Effector CD4-positive, alpha-beta T cell (primary cell): ENCODE measurements at regions not wholly inside any gene's neighbourhood (a gene's known extent, or its start where the extent isn't known, plus 50 kb on each side); places are given as distances from the start of the nearest gene placed in this dataset.
"Not testable (repeated sequence)": the region's sequence is repeated elsewhere in the genome, so short reads cannot be mapped to it uniquely, and the experiment has no call there.

ENCODE experiments used
- DNase-seq: peaks from one replicate; pipeline ENCODE4 v3.0.0-alpha.2; 2020

DNA sequence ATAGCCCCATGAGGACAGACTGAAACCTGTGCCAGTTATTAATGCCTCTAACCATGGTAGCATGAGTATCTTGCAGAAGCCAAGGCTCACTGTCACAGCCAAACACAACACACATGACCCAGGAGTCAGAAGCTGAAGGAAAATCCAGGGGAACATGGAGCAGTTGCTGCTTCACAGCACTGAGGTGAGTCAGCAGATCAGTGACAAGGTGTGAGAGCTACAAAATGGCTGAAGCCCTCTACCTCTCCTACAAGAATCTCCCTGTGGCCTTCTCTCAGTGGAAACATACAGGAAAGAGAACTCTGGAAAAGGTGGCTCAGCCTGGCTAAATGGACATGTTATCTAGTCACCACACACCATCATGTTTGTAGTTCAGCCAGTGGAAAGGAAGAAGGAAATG lies 93.5 kb downstream of the NAB1 start:
- no peak for DNase-seq

DNA sequence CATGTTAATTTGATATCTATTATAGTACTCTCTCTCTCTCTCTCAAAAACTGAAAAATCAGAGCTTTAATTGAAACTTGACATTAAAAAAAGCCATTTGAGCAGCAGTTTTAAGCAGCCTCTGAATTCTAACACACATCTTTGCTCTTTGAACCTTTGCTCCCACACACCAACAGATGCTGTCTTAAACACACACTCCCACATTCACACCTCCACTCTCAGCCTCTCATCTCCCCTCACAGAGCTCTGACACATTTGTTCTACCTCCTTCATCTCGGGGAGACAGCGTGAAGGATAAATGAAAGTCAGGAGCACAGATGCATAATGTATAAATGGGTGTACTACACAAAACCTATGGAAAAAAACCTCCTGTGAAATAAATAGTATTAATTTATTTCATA lies 95.2 kb downstream of the NAB1 start:
- no peak for DNase-seq

DNA sequence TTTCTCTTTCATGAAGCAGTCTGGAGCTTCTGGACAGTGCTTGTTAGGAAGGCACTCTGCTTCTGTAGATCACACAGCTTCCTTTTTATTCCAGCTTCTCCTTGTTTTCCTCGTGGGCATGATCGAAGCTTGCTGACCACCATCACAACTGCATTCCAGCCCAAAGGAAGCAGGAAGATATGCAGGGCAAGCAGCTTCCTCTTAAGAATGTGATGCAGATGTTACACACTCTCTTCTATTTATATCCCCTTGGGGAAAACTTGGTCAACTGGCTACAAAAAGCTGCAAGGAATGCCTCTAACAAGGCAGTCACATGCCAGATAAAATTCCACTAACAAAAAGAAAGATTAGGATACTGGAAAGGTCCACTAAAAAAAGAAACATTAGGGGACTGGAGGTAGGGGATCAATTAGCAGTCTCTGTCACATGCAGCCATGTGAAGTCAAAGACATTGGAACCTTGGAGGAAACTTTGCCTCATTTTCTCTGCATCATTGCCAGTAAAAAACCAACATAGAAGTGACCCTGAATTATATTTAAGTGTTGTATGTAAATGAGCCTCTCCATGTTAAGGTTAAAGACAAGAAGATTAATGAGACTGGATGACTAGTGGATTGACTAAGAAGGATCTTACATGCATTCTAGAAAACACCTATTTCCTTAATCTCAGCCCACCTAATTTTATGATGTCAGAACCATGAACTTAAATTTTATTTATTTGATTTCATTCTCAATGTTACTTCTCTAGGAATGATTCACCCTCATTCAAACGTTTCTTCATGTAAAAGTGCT lies 98.3 kb downstream of the NAB1 start:
- no peak for DNase-seq

DNA sequence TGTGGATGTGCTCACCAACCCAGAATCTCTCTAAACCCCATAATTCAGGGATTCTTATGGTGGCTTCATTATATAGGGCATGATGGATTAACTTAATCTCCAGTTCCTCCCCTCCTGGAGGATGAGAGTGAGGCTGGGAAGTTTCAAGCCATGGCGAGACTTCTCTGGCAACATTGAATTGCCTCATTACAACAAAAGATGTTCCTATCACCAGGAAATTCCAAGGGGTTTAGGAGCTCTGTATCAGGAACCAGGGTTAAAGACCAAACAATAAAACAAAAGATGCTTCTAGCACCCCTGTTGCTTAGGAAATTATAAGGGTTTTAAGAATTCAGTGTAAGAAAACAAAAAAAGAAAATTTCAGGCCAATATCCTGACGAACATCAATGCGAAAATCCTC lies 100.1 kb downstream of the NAB1 start:
- no peak for DNase-seq

- no peak for DNase-seq
Measured at GRCh38 chr2:190755772-190756415, 107.0 kb downstream of the NAB1 start.

- no peak for DNase-seq
Measured at GRCh38 chr2:190759749-190760213, 110.9 kb downstream of the NAB1 start.

DNA sequence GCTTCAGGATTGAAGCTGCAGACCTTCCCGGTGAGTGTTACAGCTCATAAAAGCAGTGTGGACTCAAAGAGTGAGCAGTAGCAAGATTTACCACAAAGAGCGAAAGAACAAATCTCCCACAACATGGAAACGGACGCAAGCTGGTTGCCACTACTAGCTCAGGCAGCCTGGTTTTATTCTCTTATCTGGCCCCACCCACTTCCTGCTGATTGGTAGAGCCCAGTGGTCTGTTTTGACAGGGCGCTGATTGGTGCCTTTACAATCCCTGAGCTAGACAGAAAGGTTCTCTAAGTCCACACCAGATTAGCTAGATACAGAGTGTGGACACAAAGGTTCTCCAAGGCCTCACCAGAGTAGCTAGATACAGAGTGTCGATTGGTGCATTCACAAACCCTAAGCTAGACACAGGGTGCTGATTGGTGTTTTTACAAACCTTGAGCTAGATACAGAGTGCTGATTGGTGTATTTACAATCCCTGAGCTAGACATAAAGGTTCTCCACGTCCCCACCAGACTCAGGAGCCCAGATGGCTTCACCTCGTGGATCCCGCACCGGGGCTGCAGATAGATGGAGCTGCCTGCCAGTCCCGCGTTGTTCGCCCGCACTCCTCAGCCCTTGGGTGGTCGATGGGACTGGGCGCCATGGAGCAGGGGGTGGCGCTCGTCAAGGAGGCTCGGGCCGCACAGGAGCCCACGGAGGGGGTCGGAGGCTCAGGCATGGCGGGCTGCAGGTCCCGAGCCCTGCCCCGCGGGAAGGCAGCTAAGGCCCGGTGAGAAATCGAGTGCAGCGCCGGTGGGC lies 111.7 kb downstream of the NAB1 start:
- not testable (repeated sequence) for DNase-seq

GRCh38 chr2:190761216-190761615 lies 112.3 kb downstream of the NAB1 start:
- DNase-seq: not testable (repeated sequence)

DNA sequence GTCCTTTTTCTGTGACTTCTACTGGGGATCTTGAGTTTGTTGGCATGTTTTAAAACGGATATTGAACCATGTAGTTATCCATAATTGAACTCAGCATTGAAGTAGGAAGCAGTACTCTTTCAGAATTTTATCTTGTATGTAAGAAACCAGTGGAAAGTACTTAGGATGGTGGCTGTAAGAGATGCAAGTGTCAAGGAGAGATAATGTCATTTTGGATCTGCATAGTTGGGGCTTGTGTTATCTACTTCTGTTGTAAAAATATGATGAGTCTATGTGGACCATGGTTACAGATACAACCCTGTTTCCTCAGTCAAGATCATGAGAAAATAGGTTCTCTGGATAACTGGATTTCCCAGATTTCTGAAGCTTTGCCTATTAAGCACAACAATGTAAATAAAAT lies 113.7 kb downstream of the NAB1 start:
- no peak for DNase-seq

GRCh38 chr2:190763100-190763499 lies 114.2 kb downstream of the NAB1 start:
- no peak for DNase-seq

GRCh38 chr2:190763901-190764514 lies 115.1 kb downstream of the NAB1 start:
- DNase-seq: no peak

GRCh38 chr2:190765386-190766173 lies 115.0 kb upstream of the GLS start:
- DNase-seq: no peak

DNA sequence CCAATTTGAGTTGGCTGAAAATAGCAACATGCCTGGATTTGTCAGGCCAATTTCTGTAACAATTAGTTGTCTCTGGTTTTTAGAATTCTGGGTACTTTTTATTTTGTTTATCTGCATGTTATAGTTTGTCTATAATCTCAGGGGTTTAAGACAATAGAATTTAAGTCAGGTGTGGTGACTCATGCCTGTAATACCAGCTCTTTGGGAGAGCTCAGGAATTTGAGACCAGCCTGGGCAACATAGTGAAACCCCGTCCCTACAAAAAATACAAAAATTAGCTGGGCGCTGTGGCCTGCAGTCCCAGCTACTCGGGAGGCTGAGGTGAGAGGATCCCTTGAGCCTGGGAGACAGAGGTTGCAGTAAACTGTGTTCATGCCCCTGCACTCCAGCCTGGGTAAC lies 114.4 kb upstream of the GLS start:
- no peak for DNase-seq

DNA sequence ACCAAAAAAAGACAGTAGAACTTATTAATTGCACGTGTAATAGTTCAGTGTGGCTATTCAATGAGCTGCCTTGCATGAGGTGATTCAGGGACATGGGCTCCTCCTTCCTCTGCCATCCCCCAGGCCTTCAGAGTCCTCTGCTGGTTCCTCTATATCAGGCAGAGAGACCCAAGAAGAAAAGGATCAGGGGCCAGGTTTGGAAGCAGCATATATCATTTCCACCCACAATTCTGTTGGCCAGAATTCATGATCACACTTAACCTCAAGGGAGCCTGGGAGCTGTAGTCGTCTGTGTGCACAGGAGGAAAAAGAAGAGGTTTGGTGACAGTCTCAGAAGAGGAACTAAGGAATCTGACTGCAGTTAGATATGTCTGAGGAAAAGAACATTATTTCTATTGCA lies 114.0 kb upstream of the GLS start:
- no peak for DNase-seq

DNA sequence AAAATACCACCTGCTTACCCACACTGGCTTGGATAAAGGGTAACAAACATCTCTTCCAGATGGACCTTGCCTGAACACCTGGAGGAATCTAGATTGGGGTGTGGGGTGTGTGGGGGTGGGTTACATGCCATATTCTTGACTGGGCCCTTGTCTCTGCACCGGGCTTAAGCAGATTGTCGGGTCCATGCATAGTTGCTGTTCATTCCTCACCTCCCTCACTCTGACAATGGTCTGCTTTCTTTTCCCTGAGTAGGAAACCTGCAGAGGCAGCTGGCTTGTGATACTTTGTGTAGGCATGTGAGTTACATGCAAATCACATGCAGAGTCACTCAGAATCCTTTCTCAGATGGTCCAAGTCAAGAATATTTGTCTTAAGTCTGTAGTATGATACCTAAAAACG lies 112.8 kb upstream of the GLS start:
- DNase-seq: no peak

- no peak for DNase-seq
Measured at GRCh38 chr2:190769258-190769657, 111.4 kb upstream of the GLS start.

DNA sequence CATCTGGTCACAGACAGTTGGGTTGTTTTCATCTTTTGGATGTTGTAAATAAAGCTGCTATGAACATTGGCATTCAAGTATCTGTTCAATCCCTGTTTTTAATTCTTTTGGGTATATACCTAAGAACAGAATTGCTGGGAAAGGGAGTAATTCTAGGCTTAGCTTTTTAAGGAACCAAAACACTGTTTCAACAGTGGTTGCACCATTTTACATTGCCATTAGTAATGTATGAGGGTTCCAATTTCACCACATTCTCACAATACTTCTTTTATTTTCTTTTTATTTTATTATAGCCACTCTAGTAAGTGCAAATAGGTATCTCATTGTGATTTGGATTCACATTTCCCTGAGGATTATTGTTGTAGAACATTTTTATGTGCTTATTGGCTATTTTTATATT lies 108.9 kb upstream of the GLS start:
- no peak for DNase-seq

GRCh38 chr2:190780594-190780993 lies 100.0 kb upstream of the GLS start:
- DNase-seq: no peak

DNA sequence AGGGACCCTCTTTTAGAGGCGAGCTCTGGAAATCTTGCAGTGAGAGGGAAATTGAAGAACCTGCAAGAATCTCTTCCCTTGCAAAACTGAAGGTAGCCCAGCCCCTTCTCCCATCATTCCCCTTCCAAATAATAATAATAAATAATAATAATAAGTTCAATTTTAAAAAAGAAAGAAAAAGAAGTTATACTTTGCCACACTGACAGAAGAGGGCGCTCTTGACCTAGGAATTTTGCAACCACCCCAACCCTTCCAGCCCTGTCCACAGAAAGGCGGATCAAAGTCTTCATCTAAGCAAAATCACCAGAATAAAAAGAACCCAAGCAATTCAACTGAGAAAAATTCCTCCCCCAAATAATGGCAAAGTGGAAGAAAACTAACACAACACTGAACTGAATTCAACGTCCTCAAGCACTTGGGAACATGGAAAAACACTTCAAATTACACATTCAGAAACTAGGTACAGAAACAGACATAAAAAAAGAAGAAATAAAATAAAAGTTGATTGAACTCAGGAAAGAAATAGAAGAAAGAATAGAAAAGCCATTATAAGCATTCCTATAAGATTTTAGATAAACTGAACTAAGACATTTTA lies 98.9 kb upstream of the GLS start:
- peak; percentile 28 for DNase-seq

DNA sequence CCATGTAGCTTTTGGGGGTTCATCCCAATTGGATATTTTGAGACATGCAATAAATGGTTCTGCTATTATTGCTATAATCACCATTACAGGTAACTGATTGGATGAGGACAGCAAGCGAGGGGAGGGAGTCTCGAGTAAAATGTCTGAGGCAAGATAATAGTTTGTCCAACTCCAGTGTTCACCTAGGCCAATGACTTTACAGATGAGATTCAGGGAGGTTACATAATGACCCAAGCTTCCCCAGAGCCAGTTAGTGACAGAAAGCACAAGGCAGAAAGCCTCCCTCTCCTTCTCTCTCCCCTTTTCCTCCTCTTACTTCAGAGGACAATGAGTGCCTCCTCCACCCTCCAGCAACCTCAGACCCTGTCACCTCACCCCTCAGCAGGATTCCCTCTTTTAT lies 98.4 kb upstream of the GLS start:
- DNase-seq: no peak

GRCh38 chr2:190783513-190784263 lies 96.9 kb upstream of the GLS start:
- no peak for DNase-seq
